ENCODE measurements at regions not wholly inside any gene's neighbourhood (a gene's known extent, or its start where the extent isn't known, plus 50 kb on each side); places are given as distances from the start of the nearest gene placed in this dataset.
"Not testable (repeated sequence)": the region's sequence is repeated elsewhere in the genome, so short reads cannot be mapped to it uniquely, and the experiment has no call there.

DNA sequence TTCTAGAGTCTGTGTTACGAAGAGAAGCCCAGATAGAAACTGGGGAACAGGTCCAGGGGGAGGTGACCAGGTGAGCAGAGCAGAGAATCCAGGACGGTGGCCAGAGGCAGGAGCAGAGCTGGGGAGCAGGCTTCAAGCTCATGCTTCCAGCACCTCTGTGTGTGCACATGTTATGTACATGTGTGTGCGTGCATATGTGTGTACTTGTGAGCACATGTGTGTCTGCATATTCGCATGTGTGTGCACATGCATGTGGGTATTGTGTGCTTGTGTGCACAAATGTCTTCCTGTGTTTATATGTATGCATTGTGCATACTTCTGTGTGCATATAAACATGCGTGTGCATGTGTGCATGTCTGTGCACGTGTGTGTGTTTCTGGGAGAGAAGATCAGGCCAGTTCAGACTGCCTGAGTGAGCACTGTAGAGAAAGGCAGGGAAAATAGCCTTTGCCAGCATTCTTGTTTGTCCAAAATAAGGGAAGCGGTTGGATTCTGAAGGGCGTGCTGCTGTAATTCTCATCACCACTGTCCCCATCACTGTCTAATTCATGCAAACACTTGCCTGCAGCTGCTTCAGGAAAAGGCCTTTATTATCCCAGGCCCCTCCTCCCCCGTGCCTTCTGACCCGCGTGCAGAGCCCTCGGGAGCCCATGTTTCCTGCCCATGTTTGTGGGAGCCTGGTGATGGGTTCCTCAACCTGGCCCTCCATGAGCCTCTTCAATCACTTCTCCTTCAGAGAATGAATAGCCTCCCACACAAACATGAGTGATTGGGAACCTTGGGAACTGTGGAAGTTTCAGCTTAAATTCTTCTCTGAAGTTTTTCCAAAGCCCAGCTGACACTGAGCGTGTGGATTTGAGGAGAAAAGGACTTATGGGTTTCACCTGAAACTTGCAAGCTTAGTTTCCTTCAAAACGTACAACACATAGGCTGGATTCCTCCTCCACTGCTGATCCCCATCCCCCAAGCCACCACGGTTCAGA lies 161.7 kb upstream of the AFDN start:
- H3K27me3 ChIP-seq (ENCODE audit: insufficient read depth, low read length), result no peaks in the 10 kb centered on the region
- peaks cover 80% of the 10 kb centered on the region for H3K4me1 ChIP-seq (ENCODE audit: insufficient read depth, low read length)

GRCh38 chr6:167665698-167666330 lies 160.9 kb upstream of the AFDN start:
- no peaks in the 10 kb centered on the region for H3K36me3 ChIP-seq (ENCODE audit: insufficient read depth, low read length)
- H3K4me1 ChIP-seq (ENCODE audit: insufficient read depth, low read length), result peaks cover 81% of the 10 kb centered on the region
- H3K4me3 ChIP-seq (ENCODE audit: low read length), result no peak overlapping the region

More for the DNA sequence above, 161.7 kb upstream of the AFDN start:
- H3K9me3 ChIP-seq (ENCODE audit: low read length), result no peaks in the 10 kb centered on the region
- no peak overlapping the region for H2AFZ ChIP-seq (ENCODE audit: low read depth, low read length)
- H3K36me3 ChIP-seq (ENCODE audit: insufficient read depth, low read length), result no peaks in the 10 kb centered on the region
- no peak overlapping the region for H3K4me3 ChIP-seq (ENCODE audit: low read length)

GRCh38 chr6:167666571-167667203 lies 160.0 kb upstream of the AFDN start:
- Histone ChIP-seq H3K4me1 (ENCODE audit: insufficient read depth, low read length) (peaks cover 73% of the 10 kb centered on the region), H3K4me3 (ENCODE audit: low read length) (no peak overlapping the region), H3K27me3 (ENCODE audit: insufficient read depth, low read length) (no peaks in the 10 kb centered on the region), H2AFZ (ENCODE audit: low read depth, low read length) (no peak overlapping the region), H3K36me3 (ENCODE audit: insufficient read depth, low read length) (no peaks in the 10 kb centered on the region), H3K9me3 (ENCODE audit: low read length) (no peaks in the 10 kb centered on the region)

More at GRCh38 chr6:167665698-167666330, 160.9 kb upstream of the AFDN start:
- Histone ChIP-seq H3K27me3 (ENCODE audit: insufficient read depth, low read length) (no peaks in the 10 kb centered on the region), H2AFZ (ENCODE audit: low read depth, low read length) (no peak overlapping the region), H3K9me3 (ENCODE audit: low read length) (no peaks in the 10 kb centered on the region)

DNA sequence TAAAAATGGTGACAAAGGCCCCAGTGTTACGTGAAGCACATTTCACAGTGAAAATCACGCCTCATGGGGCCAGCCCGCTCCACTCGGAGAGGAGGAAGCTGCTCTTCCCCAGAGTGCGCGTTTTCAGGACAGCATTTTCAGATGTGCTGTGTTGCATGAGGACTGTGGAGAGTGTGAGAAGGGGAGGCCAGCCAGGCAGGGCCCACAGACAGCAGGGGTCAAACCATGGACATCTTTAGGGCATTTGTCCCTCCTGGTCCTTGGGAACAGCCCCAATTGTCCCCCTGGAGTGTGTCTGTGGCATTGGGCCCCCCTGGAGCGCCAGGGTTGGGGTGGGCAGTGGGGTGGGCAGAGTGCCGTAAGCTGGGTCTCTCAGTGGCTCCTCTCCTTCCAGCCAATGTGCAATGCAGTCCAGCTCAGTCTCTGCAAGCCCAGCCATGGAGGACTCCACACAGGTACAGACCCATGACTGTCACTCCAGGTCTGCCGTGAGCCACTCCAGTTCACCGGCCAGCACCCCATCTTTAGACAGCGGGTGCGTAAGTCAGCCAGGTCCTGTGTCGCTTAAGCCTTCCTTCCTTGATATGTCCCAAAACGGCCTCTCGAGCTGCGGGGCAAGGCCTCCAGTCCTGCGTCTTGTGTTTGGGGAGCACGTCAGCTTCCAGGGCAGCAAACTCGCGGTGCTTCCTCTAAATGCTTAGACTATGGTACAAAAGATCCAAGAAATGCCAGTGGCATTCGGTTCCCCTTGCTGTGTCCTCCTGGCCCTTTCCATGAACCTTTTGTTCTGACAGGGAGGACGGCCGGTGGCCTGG lies 159.3 kb upstream of the AFDN start:
- no peaks in the 10 kb centered on the region for H3K9me3 ChIP-seq (ENCODE audit: low read length)
- H3K36me3 ChIP-seq (ENCODE audit: insufficient read depth, low read length), result no peaks in the 10 kb centered on the region
- no peak overlapping the region for H3K4me3 ChIP-seq (ENCODE audit: low read length)
- peaks cover 71% of the 10 kb centered on the region for H3K4me1 ChIP-seq (ENCODE audit: insufficient read depth, low read length)
- no peaks in the 10 kb centered on the region for H3K27me3 ChIP-seq (ENCODE audit: insufficient read depth, low read length)
- no peak overlapping the region for H2AFZ ChIP-seq (ENCODE audit: low read depth, low read length)

GRCh38 chr6:167668019-167668753 lies 158.5 kb upstream of the AFDN start:
- H3K9me3 ChIP-seq (ENCODE audit: low read length), result no peaks in the 10 kb centered on the region
- peak overlapping the region; percentile 5 for H3K4me3 ChIP-seq (ENCODE audit: low read length)
- H3K36me3 ChIP-seq (ENCODE audit: insufficient read depth, low read length), result no peaks in the 10 kb centered on the region
- no peak overlapping the region for H2AFZ ChIP-seq (ENCODE audit: low read depth, low read length)
- peaks cover 68% of the 10 kb centered on the region for H3K4me1 ChIP-seq (ENCODE audit: insufficient read depth, low read length)
- H3K27me3 ChIP-seq (ENCODE audit: insufficient read depth, low read length), result no peaks in the 10 kb centered on the region

GRCh38 chr6:167668754-167669552 lies 157.8 kb upstream of the AFDN start:
- Histone ChIP-seq H3K4me3 (ENCODE audit: low read length) (no peak overlapping the region), H3K9me3 (ENCODE audit: low read length) (no peaks in the 10 kb centered on the region), H3K36me3 (ENCODE audit: insufficient read depth, low read length) (no peaks in the 10 kb centered on the region), H2AFZ (ENCODE audit: low read depth, low read length) (no peak overlapping the region), H3K27me3 (ENCODE audit: insufficient read depth, low read length) (no peaks in the 10 kb centered on the region), H3K4me1 (ENCODE audit: insufficient read depth, low read length) (peaks cover 66% of the 10 kb centered on the region)

GRCh38 chr6:167669553-167669849 lies 157.2 kb upstream of the AFDN start:
- H3K4me1 ChIP-seq (ENCODE audit: insufficient read depth, low read length), result peaks cover 63% of the 10 kb centered on the region

DNA sequence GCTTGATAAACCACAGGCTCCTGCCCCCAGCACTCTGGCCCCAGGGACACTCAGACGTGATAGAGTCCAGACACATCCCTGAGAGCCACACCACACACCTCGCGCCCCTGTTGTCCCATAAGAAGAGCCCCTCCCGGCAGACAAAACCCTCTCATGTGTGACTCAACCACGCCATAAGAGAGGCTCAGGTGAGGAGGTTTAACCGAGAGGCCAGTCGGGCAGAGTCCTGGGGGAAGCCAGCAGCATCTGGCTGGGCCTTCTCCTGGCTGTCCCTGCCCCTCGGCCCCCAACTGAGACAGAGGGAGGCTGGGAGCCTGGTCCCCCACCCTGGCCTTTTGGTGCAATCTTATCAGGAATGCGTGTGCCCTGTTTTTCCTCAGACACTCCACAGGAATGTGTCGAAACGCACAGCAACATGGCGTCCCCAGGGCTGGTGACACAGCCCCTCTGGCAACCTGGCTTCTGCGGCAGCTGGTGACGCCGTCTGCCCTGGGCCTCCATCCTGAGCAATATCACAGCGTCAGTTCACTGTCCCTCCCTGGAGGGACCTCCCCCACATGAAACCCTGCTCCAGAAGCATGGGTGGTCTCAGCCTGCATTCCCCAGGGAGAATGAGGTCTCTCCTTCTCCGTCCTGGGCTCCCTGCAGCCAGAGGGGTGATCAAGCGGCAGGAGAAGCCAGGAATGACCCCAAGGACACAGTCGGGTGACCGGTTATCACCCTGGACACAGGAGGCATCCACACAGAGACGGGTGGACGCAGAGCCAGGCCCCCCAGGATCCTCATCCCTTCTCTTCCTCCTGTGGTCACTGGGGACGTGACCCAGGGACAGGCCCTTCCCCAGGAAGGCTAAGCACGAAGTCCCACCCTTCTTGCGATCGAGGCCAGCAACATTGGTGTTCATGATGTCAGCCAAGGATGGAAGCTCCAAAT lies 156.6 kb upstream of the AFDN start:
- H3K9me3 ChIP-seq (ENCODE audit: low read length), result no peaks in the 10 kb centered on the region
- H2AFZ ChIP-seq (ENCODE audit: low read depth, low read length), result no peak overlapping the region
- no peaks in the 10 kb centered on the region for H3K27me3 ChIP-seq (ENCODE audit: insufficient read depth, low read length)
- H3K4me1 ChIP-seq (ENCODE audit: insufficient read depth, low read length), result peaks cover 60% of the 10 kb centered on the region
- H3K4me3 ChIP-seq (ENCODE audit: low read length), result no peak overlapping the region
- H3K36me3 ChIP-seq (ENCODE audit: insufficient read depth, low read length), result no peaks in the 10 kb centered on the region

More at GRCh38 chr6:167669553-167669849, 157.2 kb upstream of the AFDN start:
- Histone ChIP-seq H3K27me3 (ENCODE audit: insufficient read depth, low read length) (no peaks in the 10 kb centered on the region), H3K4me3 (ENCODE audit: low read length) (no peak overlapping the region), H3K36me3 (ENCODE audit: insufficient read depth, low read length) (no peaks in the 10 kb centered on the region), H2AFZ (ENCODE audit: low read depth, low read length) (no peak overlapping the region), H3K9me3 (ENCODE audit: low read length) (no peaks in the 10 kb centered on the region)

DNA sequence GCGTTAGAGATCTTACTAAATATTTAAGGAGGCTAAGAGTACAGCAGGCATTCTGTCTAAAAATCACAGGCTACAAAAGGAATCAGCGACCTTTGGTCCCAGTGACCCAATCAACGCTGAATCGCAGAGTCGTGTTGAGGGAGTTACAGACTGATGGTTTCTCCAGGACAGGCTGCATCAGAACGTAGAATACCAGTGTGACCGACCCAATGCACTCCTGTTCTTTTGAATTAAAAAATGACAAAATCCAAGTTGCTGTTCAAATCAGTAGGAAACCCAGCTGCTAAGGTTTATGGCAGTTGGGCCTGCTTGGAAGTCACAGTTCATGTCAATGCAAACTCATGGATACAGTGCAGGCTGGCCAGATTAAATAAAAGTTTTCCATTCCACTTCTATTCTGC lies 155.8 kb upstream of the AFDN start:
- Histone ChIP-seq H3K27me3 (ENCODE audit: insufficient read depth, low read length) (no peaks in the 10 kb centered on the region), H3K36me3 (ENCODE audit: insufficient read depth, low read length) (no peaks in the 10 kb centered on the region), H2AFZ (ENCODE audit: low read depth, low read length) (no peak overlapping the region), H3K4me1 (ENCODE audit: insufficient read depth, low read length) (peaks cover 61% of the 10 kb centered on the region), H3K4me3 (ENCODE audit: low read length) (no peak overlapping the region), H3K9me3 (ENCODE audit: low read length) (no peaks in the 10 kb centered on the region)

DNA sequence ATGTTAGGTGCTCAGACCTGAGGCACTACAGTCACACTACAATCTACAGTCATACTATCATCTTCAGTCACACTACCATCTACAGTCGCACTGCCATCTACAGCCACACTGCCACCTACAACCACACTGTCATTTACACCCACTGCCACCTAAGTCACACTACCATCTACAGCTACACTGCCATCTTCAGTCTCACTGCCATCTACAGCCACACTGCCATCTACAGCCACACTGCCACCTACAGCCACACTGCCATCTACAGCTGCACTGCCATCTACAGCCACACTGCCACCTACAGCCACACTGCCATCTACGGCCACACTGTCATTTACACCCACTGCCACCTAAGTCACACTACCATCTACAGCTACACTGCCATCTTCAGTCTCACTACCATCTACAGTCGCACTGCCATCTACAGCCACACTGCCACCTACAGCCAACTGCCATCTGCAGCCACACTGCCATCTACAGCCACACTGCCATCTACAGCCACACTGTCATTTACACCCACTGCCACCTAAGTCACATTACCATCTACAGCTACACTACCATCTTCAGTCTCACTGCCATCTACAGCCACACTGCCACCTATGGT lies 155.2 kb upstream of the AFDN start:
- H3K36me3 ChIP-seq (ENCODE audit: insufficient read depth, low read length); H3K9me3 ChIP-seq (ENCODE audit: low read length); H3K27me3 ChIP-seq (ENCODE audit: insufficient read depth, low read length); H2AFZ ChIP-seq (ENCODE audit: low read depth, low read length); H3K4me3 ChIP-seq (ENCODE audit: low read length): not testable (repeated sequence)
- peaks cover 61% of the 10 kb centered on the region for H3K4me1 ChIP-seq (ENCODE audit: insufficient read depth, low read length)

Data from neuron (in vitro differentiated cells).